GM10266 (cell line): ENCODE measurements at regions not wholly inside any gene's neighbourhood (a gene's known extent, or its start where the extent isn't known, plus 50 kb on each side); places are given as distances from the start of the nearest gene placed in this dataset.

Source experiments
- DNase-seq: peaks from one replicate; pipeline ENCODE4 v3.0.0; 2012; ENCODE audit errors: extremely low spot score
- CTCF ChIP-seq: IDR thresholded peaks from 2 replicates; pipeline ENCODE4 v1.5.1; 2012; ENCODE audit warnings: mild to moderate bottlenecking, low read depth; ENCODE audit not compliant: control insufficient read depth, insufficient read depth; ENCODE audit errors: missing control alignments

- no peak for TF ChIP-seq CTCF
- no peak for DNase-seq
Measured at GRCh38 chr4:173591760-173592159, 61.7 kb upstream of the HAND2 start.

- DNase-seq, result no peak
- no peak for TF ChIP-seq CTCF
Measured at GRCh38 chr4:173590697-173591096, 60.7 kb upstream of the HAND2 start.

GRCh38 chr4:173585876-173586572, 56.0 kb upstream of the HAND2 start:
- no peak for DNase-seq

GRCh38 chr4:173584506-173584905, 54.5 kb upstream of the HAND2 start:
- TF ChIP-seq CTCF, result no peak
- DNase-seq, result no peak

More at GRCh38 chr4:173585876-173586572, 56.0 kb upstream of the HAND2 start:
- no peak for TF ChIP-seq CTCF
